ENCODE measurements at regions not wholly inside any gene's neighbourhood (a gene's known extent, or its start where the extent isn't known, plus 50 kb on each side); places are given as distances from the start of the nearest gene placed in this dataset.

DNA sequence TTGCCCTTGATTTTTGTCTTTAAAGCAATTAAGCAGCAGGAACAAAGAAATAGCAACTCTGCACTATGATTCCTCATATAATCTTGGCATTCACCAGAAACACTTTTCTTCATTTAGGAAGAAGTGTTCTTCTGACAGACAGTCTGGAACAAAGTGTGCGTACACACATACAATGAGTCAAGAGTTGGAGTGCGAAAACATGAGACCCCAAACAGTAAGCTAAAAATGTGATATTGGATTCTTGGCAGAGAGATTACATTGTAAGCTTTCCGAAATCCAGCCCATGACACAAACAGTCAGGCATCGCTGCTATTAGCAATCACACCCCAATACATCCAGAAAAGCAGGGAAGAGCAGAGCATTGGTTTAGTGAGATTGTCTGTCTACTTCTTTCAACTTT is 306.7 kb upstream of the TBC1D5 start:
- peaks cover 2% of the 10 kb centered on the region for H3K9me3 Mint-ChIP-seq
- ATAC-seq, result no peak
- no peak overlapping the region for H3K27ac Mint-ChIP-seq
- ChIA-PET CTCF (no interaction called here), POLR2A (no interaction called here)
- H3K27me3 Mint-ChIP-seq (ENCODE audit: low read depth), result no peaks in the 10 kb centered on the region
- peaks cover 2% of the 10 kb centered on the region; the same call in 1 of the 2 replicates for H3K36me3 Mint-ChIP-seq
- TF ChIP-seq, protein P1, sequence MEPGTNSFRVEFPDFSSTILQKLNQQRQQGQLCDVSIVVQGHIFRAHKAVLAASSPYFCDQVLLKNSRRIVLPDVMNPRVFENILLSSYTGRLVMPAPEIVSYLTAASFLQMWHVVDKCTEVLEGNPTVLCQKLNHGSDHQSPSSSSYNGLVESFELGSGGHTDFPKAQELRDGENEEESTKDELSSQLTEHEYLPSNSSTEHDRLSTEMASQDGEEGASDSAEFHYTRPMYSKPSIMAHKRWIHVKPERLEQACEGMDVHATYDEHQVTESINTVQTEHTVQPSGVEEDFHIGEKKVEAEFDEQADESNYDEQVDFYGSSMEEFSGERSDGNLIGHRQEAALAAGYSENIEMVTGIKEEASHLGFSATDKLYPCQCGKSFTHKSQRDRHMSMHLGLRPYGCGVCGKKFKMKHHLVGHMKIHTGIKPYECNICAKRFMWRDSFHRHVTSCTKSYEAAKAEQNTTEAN (CRISPR knock-in tag; IDR thresholded peaks at IDR 0.05), result no peak
- TF ChIP-seq FOXP1 (CRISPR knock-in tag; IDR thresholded peaks at IDR 0.05; ENCODE audit: borderline replicate concordance) (no peak), JUN (CRISPR knock-in tag; IDR thresholded peaks at IDR 0.05) (no peak), CREM (CRISPR knock-in tag; IDR thresholded peaks at IDR 0.05) (no peak), RORB (CRISPR knock-in tag; IDR thresholded peaks at IDR 0.05) (no peak), TEAD1 (CRISPR knock-in tag; IDR thresholded peaks at IDR 0.05) (no peak), FOXJ3 (CRISPR knock-in tag; IDR thresholded peaks at IDR 0.05; ENCODE audit: borderline replicate concordance) (no peak), ZNF396 (CRISPR knock-in tag; IDR thresholded peaks at IDR 0.05; ENCODE audit: borderline replicate concordance) (no peak)
- TF ChIP-seq, protein P2, sequence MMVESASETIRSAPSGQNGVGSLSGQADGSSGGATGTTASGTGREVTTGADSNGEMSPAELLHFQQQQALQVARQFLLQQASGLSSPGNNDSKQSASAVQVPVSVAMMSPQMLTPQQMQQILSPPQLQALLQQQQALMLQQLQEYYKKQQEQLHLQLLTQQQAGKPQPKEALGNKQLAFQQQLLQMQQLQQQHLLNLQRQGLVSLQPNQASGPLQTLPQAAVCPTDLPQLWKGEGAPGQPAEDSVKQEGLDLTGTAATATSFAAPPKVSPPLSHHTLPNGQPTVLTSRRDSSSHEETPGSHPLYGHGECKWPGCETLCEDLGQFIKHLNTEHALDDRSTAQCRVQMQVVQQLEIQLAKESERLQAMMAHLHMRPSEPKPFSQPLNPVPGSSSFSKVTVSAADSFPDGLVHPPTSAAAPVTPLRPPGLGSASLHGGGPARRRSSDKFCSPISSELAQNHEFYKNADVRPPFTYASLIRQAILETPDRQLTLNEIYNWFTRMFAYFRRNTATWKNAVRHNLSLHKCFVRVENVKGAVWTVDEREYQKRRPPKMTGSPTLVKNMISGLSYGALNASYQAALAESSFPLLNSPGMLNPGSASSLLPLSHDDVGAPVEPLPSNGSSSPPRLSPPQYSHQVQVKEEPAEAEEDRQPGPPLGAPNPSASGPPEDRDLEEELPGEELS (CRISPR knock-in tag; IDR thresholded peaks at IDR 0.05), result no peak
- TF ChIP-seq, protein P3, sequence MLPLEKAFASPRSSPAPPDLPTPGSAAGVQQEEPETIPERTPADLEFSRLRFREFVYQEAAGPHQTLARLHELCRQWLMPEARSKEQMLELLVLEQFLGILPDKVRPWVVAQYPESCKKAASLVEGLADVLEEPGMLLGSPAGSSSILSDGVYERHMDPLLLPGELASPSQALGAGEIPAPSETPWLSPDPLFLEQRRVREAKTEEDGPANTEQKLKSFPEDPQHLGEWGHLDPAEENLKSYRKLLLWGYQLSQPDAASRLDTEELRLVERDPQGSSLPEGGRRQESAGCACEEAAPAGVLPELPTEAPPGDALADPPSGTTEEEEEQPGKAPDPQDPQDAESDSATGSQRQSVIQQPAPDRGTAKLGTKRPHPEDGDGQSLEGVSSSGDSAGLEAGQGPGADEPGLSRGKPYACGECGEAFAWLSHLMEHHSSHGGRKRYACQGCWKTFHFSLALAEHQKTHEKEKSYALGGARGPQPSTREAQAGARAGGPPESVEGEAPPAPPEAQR (CRISPR knock-in tag; IDR thresholded peaks at IDR 0.05), result no peak
- TF ChIP-seq, protein P4, sequence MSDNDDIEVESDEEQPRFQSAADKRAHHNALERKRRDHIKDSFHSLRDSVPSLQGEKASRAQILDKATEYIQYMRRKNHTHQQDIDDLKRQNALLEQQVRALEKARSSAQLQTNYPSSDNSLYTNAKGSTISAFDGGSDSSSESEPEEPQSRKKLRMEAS (CRISPR knock-in tag; IDR thresholded peaks at IDR 0.05), result no peak
- TF ChIP-seq, protein P5, sequence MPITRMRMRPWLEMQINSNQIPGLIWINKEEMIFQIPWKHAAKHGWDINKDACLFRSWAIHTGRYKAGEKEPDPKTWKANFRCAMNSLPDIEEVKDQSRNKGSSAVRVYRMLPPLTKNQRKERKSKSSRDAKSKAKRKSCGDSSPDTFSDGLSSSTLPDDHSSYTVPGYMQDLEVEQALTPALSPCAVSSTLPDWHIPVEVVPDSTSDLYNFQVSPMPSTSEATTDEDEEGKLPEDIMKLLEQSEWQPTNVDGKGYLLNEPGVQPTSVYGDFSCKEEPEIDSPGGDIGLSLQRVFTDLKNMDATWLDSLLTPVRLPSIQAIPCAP (CRISPR knock-in tag; IDR thresholded peaks at IDR 0.05), result no peak
- TF ChIP-seq, protein P6, sequence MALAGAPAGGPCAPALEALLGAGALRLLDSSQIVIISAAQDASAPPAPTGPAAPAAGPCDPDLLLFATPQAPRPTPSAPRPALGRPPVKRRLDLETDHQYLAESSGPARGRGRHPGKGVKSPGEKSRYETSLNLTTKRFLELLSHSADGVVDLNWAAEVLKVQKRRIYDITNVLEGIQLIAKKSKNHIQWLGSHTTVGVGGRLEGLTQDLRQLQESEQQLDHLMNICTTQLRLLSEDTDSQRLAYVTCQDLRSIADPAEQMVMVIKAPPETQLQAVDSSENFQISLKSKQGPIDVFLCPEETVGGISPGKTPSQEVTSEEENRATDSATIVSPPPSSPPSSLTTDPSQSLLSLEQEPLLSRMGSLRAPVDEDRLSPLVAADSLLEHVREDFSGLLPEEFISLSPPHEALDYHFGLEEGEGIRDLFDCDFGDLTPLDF (CRISPR knock-in tag; IDR thresholded peaks at IDR 0.05), result no peak
- TF ChIP-seq, protein P7, sequence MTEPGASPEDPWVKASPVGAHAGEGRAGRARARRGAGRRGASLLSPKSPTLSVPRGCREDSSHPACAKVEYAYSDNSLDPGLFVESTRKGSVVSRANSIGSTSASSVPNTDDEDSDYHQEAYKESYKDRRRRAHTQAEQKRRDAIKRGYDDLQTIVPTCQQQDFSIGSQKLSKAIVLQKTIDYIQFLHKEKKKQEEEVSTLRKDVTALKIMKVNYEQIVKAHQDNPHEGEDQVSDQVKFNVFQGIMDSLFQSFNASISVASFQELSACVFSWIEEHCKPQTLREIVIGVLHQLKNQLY (CRISPR knock-in tag; IDR thresholded peaks at IDR 0.05), result no peak
- no peak for DNase-seq (ENCODE audit: low spot score)
- peaks cover 15% of the 10 kb centered on the region for H3K4me1 Mint-ChIP-seq
- H3K4me3 Mint-ChIP-seq, result no peak overlapping the region

DNA sequence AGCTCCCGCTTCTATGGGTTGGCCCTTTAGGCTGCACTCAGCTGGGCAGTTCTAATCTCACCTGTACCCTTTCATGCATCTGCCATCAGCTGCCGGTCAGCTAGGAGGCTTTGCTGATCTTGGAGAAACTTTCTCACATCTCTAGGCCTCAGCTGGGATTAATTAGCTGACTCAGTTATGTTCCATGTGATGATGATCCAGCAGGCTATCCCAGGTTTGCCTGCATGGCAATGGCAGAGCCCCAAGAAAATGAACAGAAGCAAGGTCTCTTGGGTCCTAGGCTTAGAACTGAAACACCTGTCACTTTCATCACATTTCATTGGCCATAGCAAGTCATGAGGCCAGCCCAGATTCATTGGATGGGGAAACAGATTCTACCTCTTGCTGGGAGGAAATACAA is 304.6 kb upstream of the TBC1D5 start:
- no peaks in the 10 kb centered on the region for H3K36me3 Mint-ChIP-seq
- DNase-seq (ENCODE audit: low spot score), result no peak
- H3K27ac Mint-ChIP-seq, result no peak overlapping the region
- ChIA-PET CTCF (no interaction called here), POLR2A (no interaction called here)
- no peaks in the 10 kb centered on the region for H3K9me3 Mint-ChIP-seq
- no peak for ATAC-seq
- H3K4me3 Mint-ChIP-seq, result no peak overlapping the region
- no peaks in the 10 kb centered on the region for H3K27me3 Mint-ChIP-seq (ENCODE audit: low read depth)
- H3K4me1 Mint-ChIP-seq, result peaks cover 15% of the 10 kb centered on the region
- TF ChIP-seq SP1 (CRISPR knock-in tag; conservative IDR thresholded peaks at IDR 0.05) (no peak), NR1H2 (CRISPR knock-in tag; IDR thresholded peaks at IDR 0.05) (no peak)

Measured in WTC11 (cell line).